Panc1 (cell line): ENCODE measurements at regions not wholly inside any gene's neighbourhood (a gene's known extent, or its start where the extent isn't known, plus 50 kb on each side); places are given as distances from the start of the nearest gene placed in this dataset.

Source experiments
- ATAC-seq: fragments of 200-7000 bp; cut with Tn5 transposase; 2 replicates; pipeline ENCODE4 v1.9.1; 2020; ENCODE audit warnings: mild to moderate bottlenecking, moderate library complexity
- BruUV-seq: library from RNA; stranded (reverse); fragments of 400-500 nt; replicated peaks from 2 replicates; lab custom pipeline; 2021; lab: Mats Ljungman, UMichigan
- CTCF ChIA-PET: fragments of 300-600 bp; sonication (Branson Sonifier 250); formaldehyde crosslinking; loops from one replicate; lab custom pipeline; 2022; ENCODE audit warnings: antibody characterized with exemption; lab: Charles Lee
- POLR2A ChIA-PET: fragments of 300-600 bp; sonication (Branson Sonifier 250); formaldehyde crosslinking; loops from one replicate; lab custom pipeline; 2022; ENCODE audit warnings: antibody characterized with exemption; lab: Charles Lee
- DNase-seq: peaks from one replicate; pipeline ENCODE4 v3.0.0-alpha.2; 2010; ENCODE audit warnings: low read depth, low spot score
- H3K27ac ChIP-seq: 2 replicates; pipeline ENCODE4 v1.5.1; 2011; ENCODE audit warnings: mild to moderate bottlenecking, low read length, inconsistent platforms
- H3K27me3 ChIP-seq: fragments of 200-500 bp; sonication (Bioruptor generic); 2 replicates; pipeline ENCODE4 v1.6.0; 2014; ENCODE audit warnings: low read length, inconsistent platforms; ENCODE audit not compliant: control insufficient read depth, insufficient read depth
- H3K36me3 ChIP-seq: fragments of 200-500 bp; sonication (Bioruptor generic); 2 replicates; pipeline ENCODE4 v1.5.1; 2014; ENCODE audit warnings: inconsistent platforms, mild to moderate bottlenecking, low read length, moderate library complexity; ENCODE audit not compliant: control insufficient read depth, insufficient read depth
- H3K4me1 ChIP-seq: 2 replicates; pipeline ENCODE4 v1.5.1; 2011; ENCODE audit warnings: inconsistent platforms, mild to moderate bottlenecking, low read length, moderate library complexity; ENCODE audit not compliant: control insufficient read depth, insufficient read depth
- H3K4me3 ChIP-seq, 2 experiments: 2 replicates each; pipeline ENCODE4 v1.5.1; 2011 to 2012; ENCODE audit warnings: low read depth in 2 of 2, low read length in 2 of 2, mild to moderate bottlenecking in 2 of 2, inconsistent platforms in 1 of 2, moderate library complexity in 1 of 2
- H3K9me3 ChIP-seq: fragments of 200-500 bp; sonication (Bioruptor generic); 2 replicates; pipeline ENCODE4 v1.5.1; 2014; ENCODE audit warnings: low read depth, mild to moderate bottlenecking, inconsistent platforms, low read length, moderate library complexity; ENCODE audit not compliant: control insufficient read depth, insufficient read depth
- POLR2AphosphoS5 ChIP-seq: IDR thresholded peaks from 2 replicates; pipeline ENCODE4 v1.6.1; 2012; ENCODE audit warnings: mild to moderate bottlenecking, low read depth, low read length, moderate library complexity
- SIN3A ChIP-seq: IDR thresholded peaks from 2 replicates; pipeline ENCODE4 v1.6.1; 2012; ENCODE audit warnings: low read depth, mild to moderate bottlenecking, low read length, moderate library complexity, borderline replicate concordance; ENCODE audit not compliant: insufficient read depth
- TCF7L2 ChIP-seq: IDR thresholded peaks from 2 replicates; pipeline ENCODE4 v1.6.1; 2011; ENCODE audit warnings: mild to moderate bottlenecking, low read depth, low read length, inconsistent platforms
- in situ Hi-C: cut with HindIII; loops from 2 replicates; pipeline ENCODE4 v1.10.0; 2016; ENCODE audit warnings: low sequenced_read_pairs, low pct_unique_long_range_greater_than_20kb
- intact Hi-C: fragments of 100-400 bp; cut with micrococcal nuclease; formaldehyde crosslinking; loops from one replicate; pipeline ENCODE4 v1.10.0; 2022; ENCODE audit not compliant: unreplicated experiment
- TF ChIP-seq, protein P1 (sequence below): fragments of 450-650 bp; IDR thresholded peaks from 2 replicates; pipeline ENCODE4 v1.5.1; 2017; ENCODE audit warnings: mild to moderate bottlenecking
- TF ChIP-seq, protein P2 (sequence below), 2 experiments: IDR thresholded peaks; 2 replicates each; pipeline ENCODE4 v1.6.1; 2011 to 2012; ENCODE audit warnings: low read depth in 2 of 2, control low read depth in 1 of 2, low read length in 1 of 2, mild to moderate bottlenecking in 1 of 2, moderate library complexity in 1 of 2; ENCODE audit not compliant: insufficient read depth in 1 of 2

DNA sequence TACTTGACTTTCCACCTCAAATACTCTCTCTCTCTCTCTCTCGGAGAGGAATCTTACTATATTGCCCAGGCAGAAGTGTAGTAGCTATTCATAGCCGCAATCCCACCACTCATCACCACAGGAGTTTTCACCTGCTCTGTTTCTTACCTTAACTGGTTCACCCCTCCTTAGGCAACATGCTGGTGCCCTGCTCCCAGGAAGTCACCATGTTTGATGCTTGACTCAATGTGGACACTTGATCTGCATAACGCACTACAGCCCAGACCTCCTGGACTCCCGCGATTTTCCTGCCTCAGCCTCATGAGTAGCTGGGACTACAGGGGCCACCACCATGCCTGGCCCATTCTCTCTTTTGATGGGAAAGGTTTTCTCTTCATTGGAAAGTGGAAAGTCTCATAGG is 271.8 kb downstream of the FBXW7 start:
- intact Hi-C loops: no loop called here
- in situ Hi-C loops: no loop called here
- no peak for ATAC-seq

DNA sequence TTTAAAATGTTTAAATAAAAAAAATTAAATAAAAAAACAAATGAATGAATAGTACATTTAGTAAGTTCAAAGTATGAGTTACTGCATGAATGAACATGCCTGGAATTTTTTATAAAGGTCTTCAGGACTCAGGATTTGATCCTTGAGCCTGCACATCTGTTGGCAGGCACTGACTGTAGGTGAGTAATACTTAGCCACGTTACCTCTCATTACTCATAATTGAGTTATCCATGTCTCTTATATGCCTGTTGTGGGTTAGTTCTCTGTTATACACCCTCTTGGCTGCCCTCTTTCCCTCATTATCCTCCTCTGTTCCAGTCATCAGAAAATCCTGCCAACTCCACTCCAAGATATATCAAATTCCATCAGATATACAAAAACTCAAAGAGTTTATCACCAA is 276.0 kb downstream of the FBXW7 start:
- H3K27me3 ChIP-seq: no peaks in the 10 kb centered on the region
- no peak overlapping the region for H3K4me3 ChIP-seq
- no peaks in the 10 kb centered on the region for H3K4me1 ChIP-seq
- ChIA-PET POLR2A (no interaction called here), CTCF (no interaction called here)
- no peaks in the 10 kb centered on the region for H3K9me3 ChIP-seq
- no peak overlapping the region for H3K27ac ChIP-seq
- no peaks in the 10 kb centered on the region for H3K36me3 ChIP-seq
- DNase-seq: no peak
- no peak for TF ChIP-seq POLR2AphosphoS5
- TF ChIP-seq, protein P1, sequence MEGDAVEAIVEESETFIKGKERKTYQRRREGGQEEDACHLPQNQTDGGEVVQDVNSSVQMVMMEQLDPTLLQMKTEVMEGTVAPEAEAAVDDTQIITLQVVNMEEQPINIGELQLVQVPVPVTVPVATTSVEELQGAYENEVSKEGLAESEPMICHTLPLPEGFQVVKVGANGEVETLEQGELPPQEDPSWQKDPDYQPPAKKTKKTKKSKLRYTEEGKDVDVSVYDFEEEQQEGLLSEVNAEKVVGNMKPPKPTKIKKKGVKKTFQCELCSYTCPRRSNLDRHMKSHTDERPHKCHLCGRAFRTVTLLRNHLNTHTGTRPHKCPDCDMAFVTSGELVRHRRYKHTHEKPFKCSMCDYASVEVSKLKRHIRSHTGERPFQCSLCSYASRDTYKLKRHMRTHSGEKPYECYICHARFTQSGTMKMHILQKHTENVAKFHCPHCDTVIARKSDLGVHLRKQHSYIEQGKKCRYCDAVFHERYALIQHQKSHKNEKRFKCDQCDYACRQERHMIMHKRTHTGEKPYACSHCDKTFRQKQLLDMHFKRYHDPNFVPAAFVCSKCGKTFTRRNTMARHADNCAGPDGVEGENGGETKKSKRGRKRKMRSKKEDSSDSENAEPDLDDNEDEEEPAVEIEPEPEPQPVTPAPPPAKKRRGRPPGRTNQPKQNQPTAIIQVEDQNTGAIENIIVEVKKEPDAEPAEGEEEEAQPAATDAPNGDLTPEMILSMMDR: no peak
- TF ChIP-seq SIN3A: no peak
- TF ChIP-seq TCF7L2: no peak
- TF ChIP-seq, protein P2, sequence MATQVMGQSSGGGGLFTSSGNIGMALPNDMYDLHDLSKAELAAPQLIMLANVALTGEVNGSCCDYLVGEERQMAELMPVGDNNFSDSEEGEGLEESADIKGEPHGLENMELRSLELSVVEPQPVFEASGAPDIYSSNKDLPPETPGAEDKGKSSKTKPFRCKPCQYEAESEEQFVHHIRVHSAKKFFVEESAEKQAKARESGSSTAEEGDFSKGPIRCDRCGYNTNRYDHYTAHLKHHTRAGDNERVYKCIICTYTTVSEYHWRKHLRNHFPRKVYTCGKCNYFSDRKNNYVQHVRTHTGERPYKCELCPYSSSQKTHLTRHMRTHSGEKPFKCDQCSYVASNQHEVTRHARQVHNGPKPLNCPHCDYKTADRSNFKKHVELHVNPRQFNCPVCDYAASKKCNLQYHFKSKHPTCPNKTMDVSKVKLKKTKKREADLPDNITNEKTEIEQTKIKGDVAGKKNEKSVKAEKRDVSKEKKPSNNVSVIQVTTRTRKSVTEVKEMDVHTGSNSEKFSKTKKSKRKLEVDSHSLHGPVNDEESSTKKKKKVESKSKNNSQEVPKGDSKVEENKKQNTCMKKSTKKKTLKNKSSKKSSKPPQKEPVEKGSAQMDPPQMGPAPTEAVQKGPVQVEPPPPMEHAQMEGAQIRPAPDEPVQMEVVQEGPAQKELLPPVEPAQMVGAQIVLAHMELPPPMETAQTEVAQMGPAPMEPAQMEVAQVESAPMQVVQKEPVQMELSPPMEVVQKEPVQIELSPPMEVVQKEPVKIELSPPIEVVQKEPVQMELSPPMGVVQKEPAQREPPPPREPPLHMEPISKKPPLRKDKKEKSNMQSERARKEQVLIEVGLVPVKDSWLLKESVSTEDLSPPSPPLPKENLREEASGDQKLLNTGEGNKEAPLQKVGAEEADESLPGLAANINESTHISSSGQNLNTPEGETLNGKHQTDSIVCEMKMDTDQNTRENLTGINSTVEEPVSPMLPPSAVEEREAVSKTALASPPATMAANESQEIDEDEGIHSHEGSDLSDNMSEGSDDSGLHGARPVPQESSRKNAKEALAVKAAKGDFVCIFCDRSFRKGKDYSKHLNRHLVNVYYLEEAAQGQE (IDR thresholded peaks at IDR 0.05; ENCODE audit: insufficient read depth in 1 of 2, low read depth in 2 of 2, low read length in 1 of 2): no peak
- intact Hi-C loops: no loop called here
- no peak for ATAC-seq
- BruUV-seq: no TSS peak
- in situ Hi-C loops: no loop called here

More for the DNA sequence above, 271.8 kb downstream of the FBXW7 start:
- TF ChIP-seq POLR2AphosphoS5: no peak
- TF ChIP-seq TCF7L2: no peak
- TF ChIP-seq, protein P1: no peak
- TF ChIP-seq, protein P2 (IDR thresholded peaks at IDR 0.05; ENCODE audit: insufficient read depth in 1 of 2, low read depth in 2 of 2, low read length in 1 of 2): no peak
- TF ChIP-seq SIN3A: no peak
- ChIA-PET POLR2A (no interaction called here), CTCF (interaction anchor here (0.7 kb wide), 1 partner anchor 635 kb away, joined by 3 read pairs; no protein-coding TSS in a partner anchor)
- Histone ChIP-seq H3K4me1 (peaks cover 3% of the 10 kb centered on the region), H3K27ac (no peak overlapping the region), H3K27me3 (no peaks in the 10 kb centered on the region), H3K4me3 (no peak overlapping the region), H3K9me3 (no peaks in the 10 kb centered on the region), H3K36me3 (no peaks in the 10 kb centered on the region)
- no TSS peak for BruUV-seq
- DNase-seq: no peak
